HEK293T (cell line): ENCODE measurements at regions not wholly inside any gene's neighbourhood (a gene's known extent, or its start where the extent isn't known, plus 50 kb on each side); places are given as distances from the start of the nearest gene placed in this dataset.
"Not testable (repeated sequence)": the region's sequence is repeated elsewhere in the genome, so short reads cannot be mapped to it uniquely, and the experiment has no call there.

Experiments
- CTCF ChIA-PET: fragments of 350-600 bp; formaldehyde crosslinking; extraction: SDS; loops from one replicate; lab custom pipeline; 2021; ENCODE audit warnings: antibody characterized with exemption, inconsistent platforms; lab: Yijun Ruan, JAX
- POLR2A ChIA-PET: fragments of 350-600 bp; formaldehyde crosslinking; extraction: SDS; loops from one replicate; lab custom pipeline; 2020; ENCODE audit warnings: antibody characterized with exemption, inconsistent platforms; lab: Yijun Ruan, JAX
- DNase-seq: peaks from one replicate; pipeline ENCODE4 v3.0.0; 2012; ENCODE audit warnings: mixed read lengths; ENCODE audit errors: extremely low spot score
- ARNT ChIP-seq: fragments of 450-650 bp; IDR thresholded peaks from 2 replicates; pipeline ENCODE4 v1.6.1; 2017; ENCODE audit warnings: mild to moderate bottlenecking
- BHLHE40 ChIP-seq: fragments of 450-650 bp; IDR thresholded peaks from 2 replicates; pipeline ENCODE4 v1.6.1; 2016; ENCODE audit warnings: mild to moderate bottlenecking, moderate library complexity, borderline replicate concordance
- CTBP1 ChIP-seq: fragments of 450-650 bp; IDR thresholded peaks from 2 replicates; pipeline ENCODE4 v1.6.1; 2016; ENCODE audit warnings: borderline replicate concordance
- ELF4 ChIP-seq: fragments of 450-650 bp; IDR thresholded peaks from 2 replicates; pipeline ENCODE4 v1.6.1; 2017; ENCODE audit warnings: antibody characterized with exemption
- FOXA1 ChIP-seq: fragments of 450-650 bp; IDR thresholded peaks from 2 replicates; pipeline ENCODE4 v1.6.1; 2016; ENCODE audit warnings: mild to moderate bottlenecking
- FOXK2 ChIP-seq: fragments of 450-650 bp; IDR thresholded peaks from 2 replicates; pipeline ENCODE4 v1.6.1; 2016; ENCODE audit warnings: mild to moderate bottlenecking
- FOXM1 ChIP-seq: fragments of 450-650 bp; IDR thresholded peaks from 2 replicates; pipeline ENCODE4 v1.6.1; 2017; ENCODE audit warnings: mild to moderate bottlenecking, borderline replicate concordance
- HDGF ChIP-seq: fragments of 450-650 bp; IDR thresholded peaks from 2 replicates; pipeline ENCODE4 v1.6.1; 2017; ENCODE audit warnings: antibody characterized with exemption, borderline replicate concordance
- L3MBTL2 ChIP-seq: fragments of 450-650 bp; conservative IDR thresholded peaks from 2 replicates; pipeline ENCODE4 v1.6.1; 2016; ENCODE audit warnings: mild to moderate bottlenecking
- LEF1 ChIP-seq: fragments of 450-650 bp; IDR thresholded peaks from 2 replicates; pipeline ENCODE4 v1.6.1; 2017; ENCODE audit warnings: mild to moderate bottlenecking, borderline replicate concordance
- NFRKB ChIP-seq: fragments of 450-650 bp; IDR thresholded peaks from 2 replicates; pipeline ENCODE4 v1.6.1; 2016; ENCODE audit warnings: mild to moderate bottlenecking, moderate library complexity
- PKNOX1 ChIP-seq: fragments of 450-650 bp; IDR thresholded peaks from 2 replicates; pipeline ENCODE4 v1.6.1; 2016
- SP1 ChIP-seq: fragments of 450-650 bp; IDR thresholded peaks from 2 replicates; pipeline ENCODE4 v1.6.1; 2017
- SUZ12 ChIP-seq: fragments of 450-650 bp; IDR thresholded peaks from 2 replicates; pipeline ENCODE4 v1.6.1; 2016; ENCODE audit warnings: mild to moderate bottlenecking
- TARDBP ChIP-seq: fragments of 450-650 bp; IDR thresholded peaks from 2 replicates; pipeline ENCODE4 v1.6.1; 2016
- ZNF384 ChIP-seq: fragments of 450-650 bp; IDR thresholded peaks from 2 replicates; pipeline ENCODE4 v1.6.1; 2016

- TF ChIP-seq BHLHE40 (no peak), NFRKB (no peak), TARDBP (no peak), ARNT (no peak), CTBP1 (no peak), SUZ12 (no peak), FOXA1 (no peak), ELF4 (no peak), PKNOX1 (no peak), LEF1 (no peak), FOXM1 (no peak)
- DNase-seq: no peak
- CTCF ChIA-PET: no interaction called here
- POLR2A ChIA-PET: no interaction called here
Observed at GRCh38 chr2:7693246-7694075, 776.2 kb downstream of the RNF144A start.

GRCh38 chr2:7694076-7694985 is 777.1 kb downstream of the RNF144A start:
- ChIA-PET CTCF (no interaction called here), POLR2A (no interaction called here)
- TF ChIP-seq CTBP1 (no peak), LEF1 (no peak), PKNOX1 (no peak), FOXK2 (no peak), BHLHE40 (no peak), ARNT (no peak), TARDBP (no peak), FOXA1 (no peak), SP1 (no peak), L3MBTL2 (no peak), ZNF384 (no peak), ELF4 (no peak), SUZ12 (no peak), FOXM1 (no peak), HDGF (no peak), NFRKB (no peak)
- DNase-seq: no peak

- CTCF ChIA-PET, POLR2A ChIA-PET, DNase-seq: not testable (repeated sequence)
Observed at GRCh38 chr2:7696556-7696955, 779.3 kb downstream of the RNF144A start.

GRCh38 chr2:7697052-7697451 is 779.8 kb downstream of the RNF144A start:
- ChIA-PET POLR2A (no interaction called here), CTCF (no interaction called here)
- peak; percentile 15 for DNase-seq
- no peak for TF ChIP-seq FOXM1

- DNase-seq: no peak
- CTCF ChIA-PET: no interaction called here
- TF ChIP-seq CTBP1 (no peak), TARDBP (no peak), LEF1 (no peak), FOXA1 (no peak), HDGF (no peak)
- POLR2A ChIA-PET: no interaction called here
Observed at GRCh38 chr2:7701791-7702190, 784.6 kb downstream of the RNF144A start.

- CTCF ChIA-PET: no interaction called here
- TF ChIP-seq TARDBP: no peak
- no peak for TF ChIP-seq LEF1
- TF ChIP-seq ELF4: no peak
- no peak for TF ChIP-seq FOXK2
- DNase-seq: no peak
- POLR2A ChIA-PET: no interaction called here
Observed at GRCh38 chr2:7703048-7703447, 785.8 kb downstream of the RNF144A start.

GRCh38 chr2:7703543-7704144 is 786.4 kb downstream of the RNF144A start:
- TF ChIP-seq LEF1: no peak
- no peak for TF ChIP-seq HDGF
- TF ChIP-seq BHLHE40: no peak
- no peak for TF ChIP-seq FOXK2
- no peak for TF ChIP-seq PKNOX1
- no peak for TF ChIP-seq L3MBTL2
- no peak for TF ChIP-seq ELF4
- TF ChIP-seq ARNT: no peak
- TF ChIP-seq FOXA1: no peak
- TF ChIP-seq NFRKB: no peak
- no peak for TF ChIP-seq ZNF384
- TF ChIP-seq SP1: no peak
- no peak for TF ChIP-seq CTBP1
- TF ChIP-seq FOXM1: no peak
- no peak for TF ChIP-seq SUZ12
- TF ChIP-seq TARDBP: no peak

More at GRCh38 chr2:7703543-7704144, 786.4 kb downstream of the RNF144A start:
- POLR2A ChIA-PET: no interaction called here
- DNase-seq: no peak
- CTCF ChIA-PET: no interaction called here
